Body of pancreas (tissue), 4 donors: ENCODE measurements at regions not wholly inside any gene's neighbourhood (a gene's known extent, or its start where the extent isn't known, plus 50 kb on each side); places are given as distances from the start of the nearest gene placed in this dataset.

Experiments used
- ATAC-seq: fragments of 150-250 bp; one replicate; pipeline ENCODE4 v1.9.1; 2016
- DNase-seq, 4 donors: peaks; one replicate each; pipeline ENCODE4 v3.0.0-alpha.2; 2019
- H3K27ac ChIP-seq, 4 donors: fragments of 200-600 bp; sonication (generic); 1 replicate in 3 of 4; 2 replicates in 1 of 4; pipeline versions ENCODE4 v1.5.1 to v1.6.1; 2016 to 2019; ENCODE audit warnings: mild to moderate bottlenecking in 1 of 4, mixed read lengths in 1 of 4, moderate library complexity in 1 of 4
- H3K27me3 ChIP-seq, 2 donors: fragments of 200-600 bp; sonication (generic); one replicate each; pipeline ENCODE4 v1.6.0; 2016; ENCODE audit warnings: mild to moderate bottlenecking in 1 of 2
- H3K36me3 ChIP-seq, 2 donors: fragments of 200-600 bp; sonication (generic); replicated peaks in 1 of 2; 2 replicates each; pipeline ENCODE4 v1.5.1; 2016; ENCODE audit warnings: low read depth in 2 of 2; ENCODE audit not compliant: insufficient read depth in 1 of 2
- H3K4me1 ChIP-seq: fragments of 200-600 bp; sonication (generic); one replicate; pipeline ENCODE4 v1.6.0; 2016
- H3K4me3 ChIP-seq, 2 donors: fragments of 200-600 bp; sonication (generic); 1 replicate in 1 of 2; 2 replicates in 1 of 2; pipeline ENCODE4 v1.5.1; 2016 to 2019
- H3K9me3 ChIP-seq, 3 donors: fragments of 200-600 bp; sonication (generic); 1 replicate in 2 of 3; 2 replicates in 1 of 3; pipeline ENCODE4 v1.5.1; 2016
- CTCF ChIP-seq, 7 experiments: fragments of 450-650 bp in 4 of 7; fragments of 200-600 bp in 3 of 7; sonication (generic) in 3 of 7; IDR thresholded peaks; one replicate each; pipeline ENCODE4 v1.5.1; 2016 to 2019; ENCODE audit warnings: antibody characterized with exemption in 7 of 7
- POLR2A ChIP-seq, 3 donors: fragments of 450-650 bp; IDR thresholded peaks; one replicate each; pipeline ENCODE4 v1.6.1; 2016; ENCODE audit warnings: antibody characterized with exemption in 3 of 3, mild to moderate bottlenecking in 2 of 3
- WGBS, 2 donors: methylation state at CpG; one replicate each; pipeline ENCODE4 v1.1.5; 2017; 5-methylcytosine and 5-hydroxymethylcytosine counted together
- intact Hi-C: fragments of 100-400 bp; cut with DNase I; formaldehyde crosslinking; loops from one replicate; pipeline ENCODE4 v1.15.1; 2023

GRCh38 chr4:117941611-117942010, 92.7 kb upstream of the NDST3 start:
- WGBS, 2 donors = 44 to 72% methylated on average over 2 to 5 of the region's 5 CpGs
- no peak for ATAC-seq
- no peaks in the 10 kb centered on the region for H3K4me1 ChIP-seq
- no peaks in the 10 kb centered on the region for H3K27me3 ChIP-seq
- intact Hi-C loops = no loop called here
- no peak overlapping the region for H3K27ac ChIP-seq
- no peak overlapping the region for H3K4me3 ChIP-seq
- H3K9me3 ChIP-seq = peaks cover 0 to 6% (median 0%) of the 10 kb centered on the region in 3 donors
- TF ChIP-seq CTCF (IDR thresholded peaks at IDR 0.05) = no peak
- no peak for TF ChIP-seq POLR2A (IDR thresholded peaks at IDR 0.05)
- DNase-seq = no peak
- H3K36me3 ChIP-seq = no peaks in the 10 kb centered on the region

GRCh38 chr4:117949621-117950020, 84.7 kb upstream of the NDST3 start:
- Histone ChIP-seq H3K4me1 (no peaks in the 10 kb centered on the region), H3K27ac (no peak overlapping the region), H3K36me3 (no peaks in the 10 kb centered on the region), H3K4me3 (no peak overlapping the region), H3K27me3 (no peaks in the 10 kb centered on the region), H3K9me3 (no peaks in the 10 kb centered on the region)
- TF ChIP-seq CTCF (IDR thresholded peaks at IDR 0.05) (no peak), POLR2A (IDR thresholded peaks at IDR 0.05) (no peak)
- 50 to 71% methylated on average over 3 of the region's 3 CpGs for WGBS, 2 donors
- DNase-seq (no peak), ATAC-seq (no peak)
- intact Hi-C loops = no loop called here

GRCh38 chr4:117957571-117957970, 76.7 kb upstream of the NDST3 start:
- Histone ChIP-seq H3K27me3 (no peaks in the 10 kb centered on the region), H3K27ac (no peak overlapping the region), H3K4me3 (no peak overlapping the region), H3K36me3 (no peaks in the 10 kb centered on the region), H3K9me3 (no peaks in the 10 kb centered on the region), H3K4me1 (no peaks in the 10 kb centered on the region)
- DNase-seq (no peak), ATAC-seq (no peak)
- intact Hi-C loops = no loop called here
- TF ChIP-seq CTCF (IDR thresholded peaks at IDR 0.05) = no peak
- TF ChIP-seq POLR2A (IDR thresholded peaks at IDR 0.05) = no peak

- Histone ChIP-seq H3K9me3 (no peaks in the 10 kb centered on the region), H3K4me3 (no peak overlapping the region), H3K4me1 (no peaks in the 10 kb centered on the region), H3K27ac (no peak overlapping the region), H3K27me3 (no peaks in the 10 kb centered on the region), H3K36me3 (no peaks in the 10 kb centered on the region)
- DNase-seq (no peak), ATAC-seq (no peak)
- TF ChIP-seq POLR2A (IDR thresholded peaks at IDR 0.05) (no peak), CTCF (IDR thresholded peaks at IDR 0.05) (no peak)
- 29 to 42% methylated on average over 7 of the region's 7 CpGs for WGBS, 2 donors
- intact Hi-C loops = no loop called here
These were observed 68.7 kb upstream of the NDST3 start for GRCh38 chr4:117965622-117966021.

- no peaks in the 10 kb centered on the region for H3K4me1 ChIP-seq
- no peak overlapping the region for H3K4me3 ChIP-seq
- no peaks in the 10 kb centered on the region for H3K36me3 ChIP-seq
- no peak for DNase-seq
- WGBS, 2 donors = 70 to 76% methylated on average over 2 of the region's 2 CpGs
- intact Hi-C loops = no loop called here
- ATAC-seq = no peak
- TF ChIP-seq POLR2A (IDR thresholded peaks at IDR 0.05) (no peak), CTCF (IDR thresholded peaks at IDR 0.05) (no peak)
- no peaks in the 10 kb centered on the region for H3K9me3 ChIP-seq
- no peaks in the 10 kb centered on the region for H3K27me3 ChIP-seq
- no peak overlapping the region for H3K27ac ChIP-seq
These were observed 65.7 kb upstream of the NDST3 start for GRCh38 chr4:117968606-117969005.
